NB4 (cell line): ENCODE measurements at regions not wholly inside any gene's neighbourhood (a gene's known extent, or its start where the extent isn't known, plus 50 kb on each side); places are given as distances from the start of the nearest gene placed in this dataset.
"Not testable (repeated sequence)": the region's sequence is repeated elsewhere in the genome, so short reads cannot be mapped to it uniquely, and the experiment has no call there.

Experiments used
- DNase-seq: peaks from one replicate; pipeline ENCODE4 v3.0.0; 2010; ENCODE audit warnings: low read depth
- H3K4me3 ChIP-seq: one replicate; pipeline ENCODE4 v1.5.1; 2011; ENCODE audit warnings: mild to moderate bottlenecking, low read depth, low read length, moderate library complexity
- MYC ChIP-seq: IDR thresholded peaks from 2 replicates; pipeline ENCODE4 v1.6.1; 2011; ENCODE audit warnings: low read depth, low read length
- POLR2A ChIP-seq: IDR thresholded peaks from 2 replicates; pipeline ENCODE4 v1.6.1; 2011; ENCODE audit warnings: mild to moderate bottlenecking; ENCODE audit not compliant: insufficient read length; ENCODE audit errors: extremely low read depth
- TF ChIP-seq, protein P1 (sequence below): IDR thresholded peaks from 2 replicates; pipeline ENCODE4 v1.6.1; 2011; ENCODE audit warnings: low read depth, low read length
- TF ChIP-seq, protein P2 (sequence below): IDR thresholded peaks from one replicate; pipeline ENCODE4 v1.5.1; 2012; ENCODE audit warnings: low read depth, low read length

DNA sequence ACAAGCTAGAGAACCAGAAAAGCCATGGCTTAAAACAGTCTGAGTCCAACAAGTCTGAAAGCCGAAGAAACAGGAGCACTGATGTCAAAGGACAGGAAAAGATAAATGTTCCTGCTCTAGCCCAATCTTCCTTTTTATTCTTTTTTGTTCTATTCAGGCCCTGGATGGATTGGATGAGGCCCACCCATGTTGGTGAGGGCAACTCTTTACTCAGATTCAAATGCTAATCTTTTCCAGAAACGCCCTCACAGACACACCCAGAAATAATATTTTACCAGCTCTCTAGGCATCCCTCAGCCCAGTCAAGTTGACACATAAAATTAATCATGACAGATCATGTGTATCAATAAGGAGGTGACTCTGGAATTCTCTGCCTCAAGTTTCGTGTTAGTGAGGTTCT lies 1002.7 kb downstream of the STPG2 start:
- H3K4me3 ChIP-seq = no peak overlapping the region
- no peak for DNase-seq
- TF ChIP-seq, protein P1, sequence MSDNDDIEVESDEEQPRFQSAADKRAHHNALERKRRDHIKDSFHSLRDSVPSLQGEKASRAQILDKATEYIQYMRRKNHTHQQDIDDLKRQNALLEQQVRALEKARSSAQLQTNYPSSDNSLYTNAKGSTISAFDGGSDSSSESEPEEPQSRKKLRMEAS = no peak
- TF ChIP-seq MYC = no peak
- TF ChIP-seq POLR2A = no peak
- TF ChIP-seq, protein P2, sequence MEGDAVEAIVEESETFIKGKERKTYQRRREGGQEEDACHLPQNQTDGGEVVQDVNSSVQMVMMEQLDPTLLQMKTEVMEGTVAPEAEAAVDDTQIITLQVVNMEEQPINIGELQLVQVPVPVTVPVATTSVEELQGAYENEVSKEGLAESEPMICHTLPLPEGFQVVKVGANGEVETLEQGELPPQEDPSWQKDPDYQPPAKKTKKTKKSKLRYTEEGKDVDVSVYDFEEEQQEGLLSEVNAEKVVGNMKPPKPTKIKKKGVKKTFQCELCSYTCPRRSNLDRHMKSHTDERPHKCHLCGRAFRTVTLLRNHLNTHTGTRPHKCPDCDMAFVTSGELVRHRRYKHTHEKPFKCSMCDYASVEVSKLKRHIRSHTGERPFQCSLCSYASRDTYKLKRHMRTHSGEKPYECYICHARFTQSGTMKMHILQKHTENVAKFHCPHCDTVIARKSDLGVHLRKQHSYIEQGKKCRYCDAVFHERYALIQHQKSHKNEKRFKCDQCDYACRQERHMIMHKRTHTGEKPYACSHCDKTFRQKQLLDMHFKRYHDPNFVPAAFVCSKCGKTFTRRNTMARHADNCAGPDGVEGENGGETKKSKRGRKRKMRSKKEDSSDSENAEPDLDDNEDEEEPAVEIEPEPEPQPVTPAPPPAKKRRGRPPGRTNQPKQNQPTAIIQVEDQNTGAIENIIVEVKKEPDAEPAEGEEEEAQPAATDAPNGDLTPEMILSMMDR = no peak

DNA sequence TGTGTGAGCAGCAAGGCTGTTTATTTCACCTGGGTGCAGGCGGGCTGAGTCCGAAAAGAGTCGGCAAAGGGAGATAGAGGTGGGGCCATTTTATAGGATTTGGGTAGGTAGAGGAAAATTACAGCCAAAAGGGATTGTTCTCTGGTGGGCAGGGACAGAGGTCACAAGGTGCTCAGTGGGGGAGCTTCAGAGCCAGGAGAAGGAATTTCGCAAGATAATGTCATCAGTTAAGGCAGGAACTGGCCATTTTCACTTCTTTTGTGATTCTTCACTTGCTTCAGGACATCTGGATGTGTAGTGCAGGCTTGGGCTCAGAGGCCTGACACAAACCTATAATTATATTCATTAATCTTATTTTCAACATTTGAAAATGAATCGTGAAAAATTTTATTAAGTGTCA lies 1001.9 kb downstream of the STPG2 start:
- H3K4me3 ChIP-seq, DNase-seq: not testable (repeated sequence)

DNA sequence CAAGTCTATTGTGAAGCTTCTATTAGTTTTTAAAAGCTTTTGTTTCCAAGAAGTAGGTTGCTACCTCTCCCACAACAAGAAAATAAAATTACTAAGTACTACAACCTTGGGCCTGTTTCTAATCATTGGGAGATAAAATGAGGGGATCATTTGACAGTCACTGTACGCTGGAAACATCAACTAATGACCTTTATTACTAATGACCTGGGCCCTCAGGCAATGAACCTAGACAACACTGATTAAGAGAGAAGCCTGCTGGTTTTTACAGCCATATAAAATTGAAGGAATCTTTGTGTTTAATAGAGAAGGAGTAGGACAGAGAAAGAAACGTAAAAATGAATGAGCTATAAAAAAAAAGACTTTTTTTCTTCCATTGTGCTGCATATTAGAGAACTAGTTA lies 1000.9 kb downstream of the STPG2 start:
- no peak overlapping the region for H3K4me3 ChIP-seq
- TF ChIP-seq, protein P2 = no peak
- TF ChIP-seq POLR2A (no peak), MYC (no peak)
- TF ChIP-seq, protein P1 = no peak
- DNase-seq = no peak

DNA sequence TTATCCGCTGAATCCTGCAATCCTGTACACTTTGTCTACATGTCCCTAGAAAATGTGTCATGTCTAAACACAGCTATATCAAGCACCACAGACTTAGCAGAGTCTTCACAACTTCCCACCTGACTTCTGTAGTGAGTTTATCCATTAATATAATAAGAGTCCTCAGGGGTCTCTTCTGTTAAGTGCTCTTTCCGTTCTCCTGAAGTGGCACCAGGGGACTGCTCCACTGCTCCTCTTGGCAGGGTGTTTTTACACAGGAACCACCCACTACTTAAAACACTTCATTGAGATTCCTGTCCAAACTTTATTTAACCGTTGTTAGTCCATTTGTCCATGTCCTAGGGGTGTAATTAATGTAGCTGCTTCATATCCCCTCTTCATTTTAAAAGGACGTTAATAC lies 1000.4 kb downstream of the STPG2 start:
- DNase-seq = no peak
- no peak overlapping the region for H3K4me3 ChIP-seq
- TF ChIP-seq, protein P2 = no peak
- TF ChIP-seq, protein P1 = no peak
- no peak for TF ChIP-seq MYC
- no peak for TF ChIP-seq POLR2A

DNA sequence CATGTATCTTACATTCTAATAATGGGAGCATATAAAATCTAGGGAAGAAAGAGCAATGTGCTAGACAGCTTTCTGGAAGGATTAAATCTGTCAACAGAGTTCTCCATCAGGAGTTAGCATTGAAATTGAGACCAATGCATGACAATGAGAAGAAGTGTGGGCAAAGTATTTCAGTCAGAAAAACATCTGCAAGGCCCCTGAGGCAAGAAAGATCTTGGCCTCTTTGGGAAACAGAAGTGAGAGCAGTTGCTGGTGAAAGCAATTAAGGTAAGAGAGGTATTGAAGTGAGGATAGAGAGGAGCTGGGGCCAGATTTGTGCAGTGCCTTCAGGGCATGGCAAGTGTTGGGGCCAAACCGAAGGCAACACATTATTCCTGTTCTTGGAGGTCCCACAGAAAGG lies 999.1 kb downstream of the STPG2 start:
- DNase-seq = no peak
- no peak overlapping the region for H3K4me3 ChIP-seq
- no peak for TF ChIP-seq POLR2A
- TF ChIP-seq, protein P2 = no peak
- no peak for TF ChIP-seq MYC
- TF ChIP-seq, protein P1 = no peak

DNA sequence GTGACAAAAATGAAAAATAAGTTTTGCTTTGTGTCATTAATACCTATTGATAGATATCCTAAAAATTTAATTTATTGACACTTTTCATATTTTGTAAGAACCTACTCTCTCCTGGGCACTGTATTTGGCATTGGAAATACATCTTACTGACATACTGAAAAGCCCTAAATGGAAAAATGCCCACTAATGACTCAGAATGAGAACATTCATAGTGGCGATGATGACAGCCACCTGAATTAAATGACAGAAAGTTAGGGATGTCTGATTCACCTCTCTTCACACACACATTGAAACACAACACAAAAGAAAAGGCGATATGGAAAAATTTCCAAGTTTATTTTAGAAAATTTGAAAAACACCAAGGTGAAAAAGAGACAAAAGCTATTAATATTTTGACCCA lies 992.3 kb downstream of the STPG2 start:
- TF ChIP-seq, protein P1 = no peak
- TF ChIP-seq MYC (no peak), POLR2A (no peak)
- TF ChIP-seq, protein P2 = no peak
- no peak overlapping the region for H3K4me3 ChIP-seq
- DNase-seq = no peak
